ENCODE measurements at regions not wholly inside any gene's neighbourhood (a gene's known extent, or its start where the extent isn't known, plus 50 kb on each side); places are given as distances from the start of the nearest gene placed in this dataset.

GRCh38 chr3:31254483-31254882 lies 278.2 kb upstream of the STT3B start:
- no peak for DNase-seq

DNA sequence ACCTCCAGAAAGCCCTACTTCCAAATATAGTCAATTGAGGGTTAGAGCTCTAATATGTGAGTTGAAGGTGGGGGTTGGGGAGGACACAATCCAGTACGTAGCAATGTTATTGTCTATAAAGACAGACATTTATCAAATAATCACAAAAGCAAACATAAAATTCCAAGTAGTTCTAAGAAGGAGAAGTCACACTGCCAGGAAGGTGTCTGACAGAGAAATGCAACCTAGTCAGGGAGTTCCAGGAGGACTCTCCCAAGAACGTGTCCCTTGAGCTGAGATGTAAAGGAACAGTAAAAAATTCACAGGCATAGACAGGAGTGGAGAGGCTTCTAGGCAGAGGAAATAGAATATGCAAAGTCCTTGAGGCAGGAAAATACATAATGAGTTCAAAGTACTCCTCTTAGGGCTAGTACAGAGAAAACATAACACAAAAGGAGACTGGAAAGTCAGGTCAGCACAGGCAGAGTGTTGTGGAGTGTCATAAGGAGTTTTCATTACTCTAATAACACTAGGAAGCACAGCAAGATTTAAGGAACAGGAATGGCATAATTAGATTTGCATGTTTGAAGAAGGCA lies 277.6 kb upstream of the STT3B start:
- no peak for DNase-seq

DNA sequence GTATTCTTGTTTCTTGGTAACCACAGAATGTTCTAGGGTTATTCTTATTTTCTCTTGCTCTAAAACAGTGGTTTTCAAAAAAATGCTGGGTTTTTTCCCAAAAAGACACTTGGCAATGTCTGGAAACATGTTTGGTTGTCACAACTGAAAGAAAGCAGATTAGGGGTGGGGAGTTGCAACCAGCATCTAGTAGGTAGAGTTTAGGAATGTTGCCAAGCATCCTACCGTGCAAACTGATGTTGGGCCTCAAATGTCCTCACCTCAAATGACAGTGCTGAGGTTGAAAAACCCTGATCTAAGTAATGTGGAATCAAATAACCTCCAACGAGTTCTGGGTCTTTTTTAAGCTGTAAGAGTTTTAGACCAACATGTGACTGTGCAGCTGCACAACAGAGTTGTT lies 270.5 kb upstream of the STT3B start:
- DNase-seq: no peak

- no peak for DNase-seq
Measured at GRCh38 chr3:31263897-31264296, 268.8 kb upstream of the STT3B start.

DNA sequence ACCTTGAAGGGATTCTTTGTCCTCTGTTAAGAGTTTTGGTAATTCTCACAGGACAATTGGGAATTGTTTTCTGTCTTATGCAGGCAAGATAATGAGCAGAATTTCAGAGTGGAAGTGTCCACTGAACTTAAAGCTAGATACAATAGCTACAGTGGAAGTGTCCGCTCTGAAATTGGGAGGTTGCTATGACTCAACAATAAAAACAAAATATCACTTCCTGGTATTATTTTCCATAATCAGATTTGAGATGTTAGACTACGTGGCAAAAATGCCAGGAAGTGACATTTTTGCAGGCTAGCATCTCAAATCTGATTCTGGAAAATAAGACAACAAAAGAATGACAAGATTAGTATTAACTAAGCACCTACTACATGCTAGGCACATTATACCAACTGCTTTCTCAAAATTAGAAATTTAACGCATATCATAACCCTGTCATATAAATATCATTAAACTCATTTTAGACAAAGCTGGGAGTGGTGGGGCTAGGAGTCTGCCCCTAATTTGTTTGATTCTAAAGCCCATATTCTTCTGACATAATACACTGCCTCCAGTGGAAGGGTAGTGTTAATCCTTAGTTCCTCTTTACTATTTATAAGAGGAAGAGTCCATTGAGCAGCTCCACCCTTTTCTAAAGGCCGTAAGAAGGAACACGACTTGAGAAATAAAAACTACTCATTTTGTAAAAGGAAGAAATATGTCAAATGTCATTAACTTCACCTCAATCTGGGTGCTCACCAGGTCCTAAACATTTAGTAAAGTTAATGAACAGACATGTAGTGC lies 266.9 kb upstream of the STT3B start:
- no peak for DNase-seq

DNA sequence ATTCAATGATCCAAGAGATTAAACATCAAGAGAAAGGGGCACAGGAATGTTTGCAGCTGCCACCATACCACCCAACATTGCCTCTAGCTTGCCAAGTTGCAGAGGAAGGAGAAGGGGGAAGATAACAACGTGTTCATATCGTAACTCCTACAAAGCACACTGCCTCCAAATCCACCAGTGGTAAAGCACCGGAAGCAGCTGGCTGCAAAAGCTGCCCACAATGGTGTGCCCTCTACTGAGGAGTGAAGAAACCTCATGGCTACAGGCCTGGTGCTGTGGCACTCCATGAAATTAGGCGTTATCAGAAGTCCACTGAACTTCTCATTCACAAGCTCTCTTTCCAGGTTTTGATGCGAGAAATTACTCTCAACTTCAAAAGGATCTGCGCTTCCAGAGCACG lies 263.9 kb upstream of the STT3B start:
- no peak for DNase-seq

DNA sequence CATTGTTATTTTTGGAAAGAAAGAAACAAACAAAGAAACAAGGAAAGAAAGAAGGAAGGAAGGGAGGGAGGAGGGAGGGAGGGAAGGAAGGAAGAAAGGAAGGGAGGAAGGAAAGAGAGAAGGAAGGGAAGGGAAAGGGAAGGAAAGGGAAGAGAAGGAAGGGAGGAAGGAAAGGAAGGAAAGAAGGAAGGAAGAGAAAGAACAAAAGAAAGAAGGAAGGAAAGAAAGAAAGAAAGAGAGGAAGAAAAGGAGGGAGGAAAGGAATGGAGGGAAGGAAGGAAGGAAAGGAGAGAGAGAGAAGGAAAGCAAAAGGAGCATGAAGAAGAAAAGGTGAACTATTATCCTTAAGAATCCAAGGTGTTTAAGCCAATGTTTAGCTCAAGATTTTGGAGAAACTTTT lies 262.7 kb upstream of the STT3B start:
- DNase-seq: no peak

GRCh38 chr3:31274326-31275024 lies 258.2 kb upstream of the STT3B start:
- no peak for DNase-seq

GRCh38 chr3:31275038-31275572 lies 257.6 kb upstream of the STT3B start:
- no peak for DNase-seq

GRCh38 chr3:31275583-31275982 lies 257.1 kb upstream of the STT3B start:
- no peak for DNase-seq

DNA sequence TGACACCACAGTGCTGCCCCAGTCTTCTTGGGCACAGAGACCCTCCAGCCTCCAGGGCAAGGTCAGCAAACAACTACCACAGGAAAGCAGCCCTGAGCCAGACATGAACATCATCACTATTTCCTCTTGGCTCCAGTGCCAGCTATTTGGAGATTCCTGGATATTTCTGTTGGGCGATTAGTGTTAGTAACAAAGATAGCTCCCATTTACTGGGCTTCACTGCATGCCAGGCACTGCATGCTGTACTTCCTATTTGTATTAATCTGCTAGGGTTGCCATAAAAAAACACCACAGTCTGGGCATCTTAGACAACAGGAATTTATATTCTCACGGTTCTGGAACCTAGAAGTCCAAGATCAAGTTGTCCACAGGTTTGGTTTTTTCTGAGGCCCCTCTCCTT lies 255.1 kb upstream of the STT3B start:
- DNase-seq: no peak

- DNase-seq: no peak
Measured at GRCh38 chr3:31278532-31278931, 254.2 kb upstream of the STT3B start.

DNA sequence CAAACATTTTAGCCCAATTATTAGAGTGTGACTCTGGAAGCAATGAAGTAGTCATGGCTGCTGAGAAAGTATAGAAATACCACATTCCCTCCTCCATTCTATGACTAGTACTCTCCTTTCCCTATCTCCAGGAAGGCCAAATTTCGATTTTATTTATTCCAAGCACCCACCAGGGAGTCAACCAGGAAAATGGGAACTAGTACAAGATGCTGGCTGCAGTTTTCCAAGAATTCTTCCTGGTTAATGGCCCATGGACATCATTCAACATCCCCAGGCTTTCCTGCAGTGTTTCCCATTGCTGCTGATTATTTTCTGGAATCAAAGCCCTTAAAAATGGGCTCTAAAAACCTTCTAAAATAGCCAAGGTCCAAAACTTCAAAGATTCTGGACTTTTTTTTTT lies 247.9 kb upstream of the STT3B start:
- DNase-seq: no peak

DNA sequence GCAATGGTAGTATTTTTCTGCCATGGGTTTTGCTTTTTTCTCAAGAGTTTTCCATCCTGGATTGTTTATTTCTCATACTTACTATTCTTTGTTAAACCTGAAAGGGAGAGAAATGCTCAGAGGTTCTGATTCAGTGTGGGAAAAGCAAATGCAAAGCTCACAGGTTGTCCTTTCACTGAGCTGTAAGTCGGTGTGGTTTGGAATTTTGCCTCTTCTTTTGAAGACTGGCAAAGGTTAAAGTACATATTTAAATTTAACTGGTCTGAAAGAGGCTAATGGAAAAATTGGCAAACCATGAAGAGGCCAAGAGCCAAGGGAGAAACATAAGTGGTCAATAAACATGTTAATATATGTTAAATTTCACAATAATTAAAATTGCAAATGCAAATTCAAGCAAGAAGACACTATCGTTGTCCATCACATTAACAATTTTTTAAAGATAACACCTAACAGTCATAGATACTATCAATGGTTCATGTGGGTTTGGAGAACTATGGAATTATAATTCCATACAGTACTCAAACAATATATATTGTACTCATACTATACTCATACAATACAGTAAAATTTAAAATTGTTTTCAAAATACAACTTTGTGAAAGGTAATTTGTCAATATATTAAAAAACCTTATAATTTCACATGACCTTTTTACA lies 246.8 kb upstream of the STT3B start:
- no peak for DNase-seq

DNA sequence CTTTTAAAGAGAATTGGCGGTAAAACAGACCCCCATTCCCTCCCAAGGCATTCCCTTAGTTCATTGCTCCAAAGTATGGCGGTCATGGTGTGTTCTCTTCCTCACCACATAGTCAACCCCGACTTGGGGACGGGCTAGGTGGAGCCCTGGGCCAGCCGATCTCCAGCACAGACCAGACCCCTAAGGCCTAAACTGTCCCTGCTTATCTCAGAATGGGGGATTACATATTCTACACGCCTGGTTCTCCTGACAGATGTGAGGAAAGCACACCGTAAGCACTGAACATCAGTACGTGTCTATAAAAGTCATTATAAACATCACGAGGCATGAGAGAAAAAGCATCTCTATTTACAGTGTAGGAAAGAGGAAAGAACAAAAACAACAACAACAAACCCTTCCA lies 244.5 kb upstream of the STT3B start:
- no peak for DNase-seq

DNA sequence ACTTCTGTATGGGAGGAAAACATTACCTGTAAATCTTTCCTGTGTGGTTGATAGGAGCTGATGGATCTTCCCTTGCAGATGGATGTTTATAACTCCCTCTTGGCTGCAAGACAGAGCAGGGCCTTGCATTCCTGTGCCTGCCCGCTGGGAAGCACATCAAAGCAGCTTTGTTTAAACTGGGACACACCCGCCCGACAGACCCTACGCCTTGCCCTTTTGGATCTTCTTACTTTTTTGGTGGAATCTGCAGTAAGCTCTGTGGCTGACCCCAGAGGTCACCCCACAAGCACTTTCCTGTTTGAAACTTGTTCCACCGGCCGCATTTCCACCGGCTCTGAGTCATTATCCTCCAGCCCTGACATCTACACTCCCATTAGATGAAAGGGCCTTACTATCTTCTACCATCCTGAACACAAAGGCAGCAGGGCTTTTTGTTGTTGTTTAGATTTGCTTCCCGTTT lies 244.1 kb upstream of the STT3B start:
- DNase-seq: no peak

DNA sequence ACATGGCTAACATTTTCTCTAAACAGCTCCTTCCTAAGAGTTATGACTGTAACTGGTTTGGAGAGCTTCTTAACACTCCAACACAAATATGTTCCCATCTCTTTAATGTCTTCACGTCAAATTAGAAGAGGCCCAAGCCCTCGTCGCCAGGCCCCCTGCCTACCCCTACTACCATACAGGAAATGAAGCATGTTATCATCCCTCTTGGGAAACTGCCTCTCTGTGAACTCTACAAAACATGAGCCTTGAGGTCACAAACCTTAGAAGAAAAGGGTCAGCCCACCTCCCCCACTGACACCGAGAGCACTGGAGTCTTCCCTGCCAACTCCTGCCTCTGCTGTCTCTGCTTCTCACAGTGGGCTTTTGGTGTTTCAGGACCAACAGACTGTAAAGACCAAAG lies 243.1 kb upstream of the STT3B start:
- DNase-seq: no peak

- no peak for DNase-seq
Measured at GRCh38 chr3:31290046-31290445, 242.7 kb upstream of the STT3B start.

DNA sequence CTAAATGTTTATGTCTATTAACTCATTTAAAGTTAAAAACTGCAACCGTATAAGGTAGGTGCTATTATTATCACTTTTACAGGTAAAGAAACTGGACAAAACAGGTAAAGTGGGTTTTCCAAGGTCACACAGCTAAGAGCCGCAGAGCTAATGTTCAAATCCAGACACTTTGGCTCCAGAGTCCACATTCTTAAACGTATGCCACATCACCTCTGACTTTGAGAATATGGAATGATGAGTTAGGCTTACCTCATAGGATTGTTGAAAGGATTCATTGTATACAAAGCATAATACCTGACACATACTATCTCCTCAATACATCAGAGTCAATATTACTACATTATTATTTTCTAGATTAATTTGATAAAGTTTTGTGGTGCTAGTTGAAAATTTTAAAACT lies 240.9 kb upstream of the STT3B start:
- DNase-seq: no peak

DNA sequence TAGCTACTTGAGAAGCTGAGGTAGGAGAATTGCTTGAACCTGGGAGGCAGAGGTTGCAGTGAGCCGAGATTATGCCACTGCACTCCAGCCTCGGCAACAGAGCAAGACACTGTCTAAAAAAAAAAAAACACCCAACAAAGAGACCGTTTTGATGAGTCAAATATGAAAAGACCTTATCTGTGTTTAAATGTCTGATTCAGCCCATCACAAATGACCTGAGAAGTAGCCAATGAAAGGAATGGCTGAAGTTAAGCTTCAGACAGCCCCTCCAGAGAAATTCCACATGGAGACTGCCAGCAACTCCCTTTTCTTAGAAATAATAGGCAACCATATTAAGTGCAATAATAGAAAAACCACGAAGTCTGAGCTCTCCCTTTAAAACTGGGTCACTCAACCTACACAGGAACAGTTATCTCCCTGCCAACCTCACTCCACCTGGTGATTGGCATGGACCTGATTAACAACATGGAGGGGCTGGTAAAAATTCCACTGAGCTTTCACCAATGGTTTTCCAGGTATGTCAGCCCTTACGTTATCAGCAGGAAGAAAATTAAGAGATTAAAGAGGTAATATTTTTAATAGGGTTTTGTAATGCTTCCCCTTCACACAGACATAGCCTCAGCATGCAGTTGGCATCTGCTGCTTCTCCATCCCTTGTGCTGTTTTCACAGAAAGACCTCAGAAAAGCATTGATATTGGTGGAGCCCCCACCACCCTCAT lies 238.1 kb upstream of the STT3B start:
- DNase-seq: no peak

DNA sequence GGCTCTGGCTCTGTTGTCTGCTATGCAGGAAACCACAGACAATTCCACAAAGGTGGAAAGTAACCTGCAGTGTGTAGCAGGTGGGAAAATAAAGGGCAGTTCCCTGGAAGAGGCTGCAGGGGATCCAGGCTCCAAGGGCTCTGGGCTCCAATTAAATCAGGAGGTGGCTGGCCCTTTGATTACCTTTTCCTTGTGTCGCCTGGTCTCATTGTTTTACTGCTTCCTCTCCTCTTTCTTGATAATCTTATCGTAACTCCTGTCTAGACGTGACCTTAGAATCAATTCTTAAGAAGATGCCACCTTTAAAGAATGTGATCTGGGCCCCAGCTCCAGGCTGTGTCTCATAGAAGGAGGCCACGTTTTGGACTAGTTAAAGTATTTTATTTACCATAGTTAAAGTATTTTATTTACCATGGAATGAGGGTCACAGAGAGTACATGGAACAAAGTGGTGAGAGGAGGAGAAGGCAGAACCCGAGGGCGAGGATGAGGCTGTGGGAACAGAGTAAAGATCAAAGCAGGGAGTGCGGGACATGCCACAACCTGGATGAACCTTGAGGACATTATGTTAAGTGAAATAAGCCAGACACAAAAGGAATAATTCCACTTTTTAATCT lies 237.5 kb upstream of the STT3B start:
- no peak for DNase-seq

DNA sequence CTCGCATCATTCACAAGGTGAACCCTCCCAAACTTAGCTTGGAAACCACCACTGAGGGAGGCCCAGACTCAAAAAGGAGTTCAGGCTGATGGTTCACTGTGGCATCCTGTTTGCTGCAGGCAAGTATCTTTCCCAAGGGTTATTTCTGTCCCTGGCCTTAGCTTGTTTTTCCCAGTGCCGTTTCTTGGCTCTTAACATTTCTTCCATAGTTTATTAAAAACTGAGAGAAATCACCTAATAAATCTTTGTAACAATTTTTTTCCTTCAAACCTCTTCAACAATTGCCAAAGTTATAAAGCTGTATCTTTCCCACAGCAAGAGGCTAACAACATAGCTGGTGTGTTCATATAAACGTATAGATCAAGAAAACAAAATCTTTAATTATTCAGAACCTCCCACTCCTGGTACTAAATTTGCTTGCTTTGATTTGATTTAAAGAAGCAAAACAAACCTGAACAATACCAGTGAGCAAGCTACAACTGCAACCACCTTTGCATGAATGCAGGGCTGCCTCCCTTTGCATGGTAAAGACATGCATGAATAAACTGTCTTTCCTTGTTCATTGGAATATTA lies 234.9 kb upstream of the STT3B start:
- DNase-seq: no peak

Data from 8988T (cell line).